GM13976 (cell line): ENCODE measurements at regions not wholly inside any gene's neighbourhood (a gene's known extent, or its start where the extent isn't known, plus 50 kb on each side); places are given as distances from the start of the nearest gene placed in this dataset.
A peak's percentile ranks its signal among the peaks of the same experiment; 100 is the strongest.

Experiments used
- DNase-seq: peaks from one replicate; pipeline ENCODE4 v3.0.0; 2012; ENCODE audit warnings: low spot score
- in situ Hi-C: fragments of 300-500 bp; cut with MboI; formaldehyde crosslinking; loops from one replicate; pipeline ENCODE4 v1.12.0; 2022; ENCODE audit warnings: low sequenced_read_pairs, mixed read lengths, inconsistent platforms; ENCODE audit not compliant: unreplicated experiment
- TF ChIP-seq, protein P1 (sequence below): IDR thresholded peaks from 2 replicates; pipeline ENCODE4 v1.5.1; 2012; ENCODE audit warnings: borderline replicate concordance, mild to moderate bottlenecking; ENCODE audit not compliant: insufficient read depth; ENCODE audit errors: extremely low read depth, missing control alignments, control extremely low read depth

DNA sequence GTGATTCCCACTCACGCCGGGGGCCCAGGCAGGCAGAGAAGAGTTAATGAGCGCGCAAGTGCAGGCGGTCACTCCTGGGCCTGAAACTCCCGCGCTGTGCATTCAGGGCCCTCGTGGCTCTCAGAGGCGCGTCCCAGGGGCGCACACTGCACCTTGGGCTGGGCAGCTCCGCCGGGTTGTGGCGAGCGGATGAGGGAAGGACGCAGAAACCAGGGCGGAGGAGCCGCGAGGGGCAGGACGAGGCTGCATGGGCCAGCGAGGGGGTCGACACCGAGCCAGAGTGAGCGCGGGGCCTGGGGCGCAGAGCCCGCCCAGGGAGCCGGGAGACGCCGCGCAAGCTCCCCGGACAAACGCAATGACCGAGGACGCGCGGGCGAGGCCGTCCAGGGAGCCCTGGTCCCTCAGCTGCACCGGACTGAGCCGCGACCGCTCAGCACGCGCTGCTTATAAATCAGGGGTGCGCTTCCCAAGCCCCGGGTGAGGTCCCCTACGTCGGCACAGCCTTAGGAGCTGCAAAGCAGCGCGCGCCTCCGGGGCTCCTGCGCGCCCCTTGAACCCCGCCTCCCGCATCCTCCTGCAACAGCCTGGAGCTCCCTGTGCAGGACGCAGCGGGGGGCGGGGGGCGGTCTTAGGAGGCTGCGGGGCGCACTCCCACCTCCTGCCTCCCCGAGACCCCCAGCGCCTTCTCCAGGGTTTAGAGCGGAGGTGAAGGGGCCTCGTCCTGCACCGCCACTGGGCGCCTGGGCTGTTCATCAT is 180.2 kb upstream of the ALKAL2 start:
- DNase-seq = no peak
- TF ChIP-seq, protein P1, sequence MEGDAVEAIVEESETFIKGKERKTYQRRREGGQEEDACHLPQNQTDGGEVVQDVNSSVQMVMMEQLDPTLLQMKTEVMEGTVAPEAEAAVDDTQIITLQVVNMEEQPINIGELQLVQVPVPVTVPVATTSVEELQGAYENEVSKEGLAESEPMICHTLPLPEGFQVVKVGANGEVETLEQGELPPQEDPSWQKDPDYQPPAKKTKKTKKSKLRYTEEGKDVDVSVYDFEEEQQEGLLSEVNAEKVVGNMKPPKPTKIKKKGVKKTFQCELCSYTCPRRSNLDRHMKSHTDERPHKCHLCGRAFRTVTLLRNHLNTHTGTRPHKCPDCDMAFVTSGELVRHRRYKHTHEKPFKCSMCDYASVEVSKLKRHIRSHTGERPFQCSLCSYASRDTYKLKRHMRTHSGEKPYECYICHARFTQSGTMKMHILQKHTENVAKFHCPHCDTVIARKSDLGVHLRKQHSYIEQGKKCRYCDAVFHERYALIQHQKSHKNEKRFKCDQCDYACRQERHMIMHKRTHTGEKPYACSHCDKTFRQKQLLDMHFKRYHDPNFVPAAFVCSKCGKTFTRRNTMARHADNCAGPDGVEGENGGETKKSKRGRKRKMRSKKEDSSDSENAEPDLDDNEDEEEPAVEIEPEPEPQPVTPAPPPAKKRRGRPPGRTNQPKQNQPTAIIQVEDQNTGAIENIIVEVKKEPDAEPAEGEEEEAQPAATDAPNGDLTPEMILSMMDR = no peak
- in situ Hi-C loops = no loop called here

DNA sequence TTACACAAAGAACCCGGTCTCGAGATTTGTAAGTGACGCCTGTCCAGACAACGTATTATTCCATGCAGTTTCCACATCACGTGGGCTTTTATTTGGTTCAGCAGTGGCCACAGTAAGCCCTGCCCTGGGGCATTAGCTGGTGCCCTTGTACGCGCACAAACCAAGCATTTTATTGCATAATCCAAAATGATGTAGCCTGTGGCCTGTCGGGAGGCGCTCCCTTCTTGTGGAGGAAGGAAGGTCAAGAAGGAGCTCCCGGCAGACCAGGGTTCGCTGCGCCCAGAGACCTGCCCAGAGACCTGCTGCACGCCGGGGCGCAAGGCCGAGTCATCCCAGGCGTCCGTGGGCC is 179.6 kb upstream of the ALKAL2 start:
- in situ Hi-C loops = no loop called here
- TF ChIP-seq, protein P1 = no peak
- DNase-seq = no peak

DNA sequence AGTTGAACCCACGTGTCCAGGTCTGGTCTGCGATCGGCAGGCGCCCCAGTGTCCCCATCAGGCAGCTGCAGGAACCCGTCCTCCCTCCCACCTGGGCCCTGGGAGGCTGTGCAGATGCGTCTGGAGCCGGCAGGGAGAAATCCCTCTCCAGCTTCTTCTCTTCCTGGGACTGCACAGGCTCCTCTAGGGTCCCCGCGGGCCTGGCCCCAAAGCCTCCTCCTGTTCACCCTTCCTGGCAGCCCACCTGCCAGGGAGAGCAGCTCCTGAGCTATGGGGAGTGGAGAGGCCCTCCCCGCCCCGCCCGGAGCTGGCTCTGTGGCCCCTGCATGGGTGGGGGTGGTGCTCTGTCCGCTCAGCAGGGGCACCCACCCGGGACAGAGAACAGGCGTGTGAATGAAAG is 179.2 kb upstream of the ALKAL2 start:
- in situ Hi-C loops = no loop called here
- TF ChIP-seq, protein P1 = no peak
- no peak for DNase-seq

DNA sequence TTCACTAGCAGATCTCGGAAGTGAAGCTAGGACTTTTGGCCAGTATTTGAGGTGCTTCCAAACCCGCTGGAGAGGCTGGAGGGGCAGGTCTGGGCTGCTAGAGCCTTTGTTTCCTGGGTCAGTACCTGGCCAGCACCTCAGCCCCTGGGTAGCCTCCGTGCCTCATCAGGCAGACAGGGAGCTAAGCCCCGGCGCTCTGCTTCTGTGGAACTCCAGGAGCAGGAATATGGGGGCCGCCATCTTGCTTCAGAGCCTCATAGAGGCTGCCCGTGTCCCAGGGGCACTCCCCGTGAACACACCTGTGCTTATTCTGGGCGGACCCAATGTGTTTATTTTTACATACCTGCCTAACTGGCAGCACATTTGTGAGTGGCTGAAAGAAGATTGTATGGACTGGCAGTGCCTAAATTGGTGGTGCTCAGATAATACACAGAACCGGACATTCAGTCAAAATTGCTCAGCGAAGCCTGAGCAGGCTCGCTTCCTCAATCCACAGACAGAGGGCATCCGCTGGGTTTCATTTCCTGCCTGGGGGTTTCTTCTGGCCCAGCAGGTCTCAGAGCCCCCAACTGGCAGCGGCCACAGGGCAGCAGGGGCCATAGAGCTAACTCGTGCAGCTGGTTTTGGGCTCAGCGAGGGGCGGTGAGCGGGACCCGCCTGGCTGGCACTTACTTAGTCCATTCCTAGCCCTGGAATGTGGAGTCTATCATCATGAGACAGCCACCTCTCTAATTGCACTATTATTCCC is 176.8 kb upstream of the ALKAL2 start:
- no peak for DNase-seq
- in situ Hi-C loops = no loop called here
- TF ChIP-seq, protein P1 = no peak

DNA sequence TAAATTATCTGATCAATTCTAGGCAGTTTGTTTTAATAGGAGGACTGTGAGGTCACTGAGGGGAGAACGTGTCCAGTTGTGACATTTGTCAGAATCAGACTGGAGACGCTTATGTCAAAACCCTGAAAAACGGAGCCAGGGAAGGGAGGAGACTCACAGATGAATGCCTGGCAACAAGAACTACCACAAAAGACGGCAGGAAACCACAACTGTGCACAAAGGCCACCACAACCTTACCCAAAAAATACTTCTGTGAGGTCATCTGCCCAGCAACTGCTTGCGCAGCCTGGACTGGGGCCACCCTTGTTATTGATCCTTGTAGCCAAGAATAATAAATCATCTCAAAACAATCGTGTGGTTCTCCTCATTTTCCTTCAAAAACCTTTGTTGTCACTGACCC is 173.0 kb upstream of the ALKAL2 start:
- in situ Hi-C loops = no loop called here
- peak; percentile 59 for DNase-seq
- TF ChIP-seq, protein P1 = no peak

DNA sequence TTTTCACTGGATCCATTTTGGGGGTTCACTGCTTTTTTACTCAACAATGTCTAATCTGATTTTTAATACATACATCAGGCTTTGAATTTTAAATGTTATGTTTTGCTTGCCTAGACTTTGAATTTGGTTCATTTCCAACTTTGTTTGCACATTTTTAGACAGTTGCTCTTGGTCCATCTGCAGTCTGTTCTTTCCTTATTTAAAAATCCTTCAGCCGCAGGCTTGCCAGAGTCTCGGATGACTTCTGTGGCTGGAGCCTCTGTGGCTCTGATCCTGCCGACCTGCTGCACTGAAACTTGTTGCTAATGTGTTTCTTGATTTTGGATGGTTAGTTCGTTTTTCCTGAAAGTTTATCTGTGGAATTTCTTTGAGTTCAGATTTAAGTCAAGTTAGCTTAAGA is 172.0 kb upstream of the ALKAL2 start:
- TF ChIP-seq, protein P1 = no peak
- in situ Hi-C loops = no loop called here
- DNase-seq = no peak
